SHP77 (cell line): ENCODE measurements at regions not wholly inside any gene's neighbourhood (a gene's known extent, or its start where the extent isn't known, plus 50 kb on each side); places are given as distances from the start of the nearest gene placed in this dataset.

Source experiments
- DNase-seq, 2 experiments: peaks; one replicate each; lab custom pipeline; 2025; lab: John Stamatoyannopoulos, UW

DNA sequence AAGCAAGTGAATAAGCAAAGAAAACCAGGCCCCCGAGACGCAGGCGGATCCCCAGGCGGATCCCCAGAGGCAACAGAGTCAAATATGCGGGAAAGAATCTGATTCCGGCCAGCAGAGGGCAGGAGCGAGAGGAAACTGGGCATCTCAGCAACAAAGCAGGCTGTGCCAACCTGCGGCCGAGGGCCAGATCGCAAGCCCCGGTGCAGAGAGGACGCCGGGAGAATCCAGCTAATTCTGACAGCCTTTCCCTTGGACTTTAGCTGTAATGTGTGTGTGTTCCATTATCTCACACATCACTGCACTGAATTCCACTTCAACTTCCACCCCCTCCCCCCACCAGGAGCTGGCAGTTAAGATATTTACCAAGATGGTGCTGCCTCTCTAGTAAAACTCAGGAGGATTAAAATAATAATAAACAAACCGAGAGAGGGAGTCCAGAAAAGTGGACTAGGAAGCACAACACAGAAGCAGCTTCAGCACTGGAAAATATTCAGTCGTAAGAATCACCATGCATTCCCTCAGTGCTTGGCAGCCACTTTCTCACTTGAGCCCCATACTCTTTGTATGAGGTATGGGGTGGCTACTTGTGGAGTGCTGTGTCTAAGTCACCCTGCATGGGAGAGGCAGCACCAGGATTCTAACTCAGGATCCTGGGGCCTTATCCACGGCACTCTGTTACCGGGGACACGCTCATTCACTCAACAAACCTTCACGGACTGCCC, 66.2 kb upstream of the SNX9 start:
- peak; percentile 68 to 85 for DNase-seq

DNA sequence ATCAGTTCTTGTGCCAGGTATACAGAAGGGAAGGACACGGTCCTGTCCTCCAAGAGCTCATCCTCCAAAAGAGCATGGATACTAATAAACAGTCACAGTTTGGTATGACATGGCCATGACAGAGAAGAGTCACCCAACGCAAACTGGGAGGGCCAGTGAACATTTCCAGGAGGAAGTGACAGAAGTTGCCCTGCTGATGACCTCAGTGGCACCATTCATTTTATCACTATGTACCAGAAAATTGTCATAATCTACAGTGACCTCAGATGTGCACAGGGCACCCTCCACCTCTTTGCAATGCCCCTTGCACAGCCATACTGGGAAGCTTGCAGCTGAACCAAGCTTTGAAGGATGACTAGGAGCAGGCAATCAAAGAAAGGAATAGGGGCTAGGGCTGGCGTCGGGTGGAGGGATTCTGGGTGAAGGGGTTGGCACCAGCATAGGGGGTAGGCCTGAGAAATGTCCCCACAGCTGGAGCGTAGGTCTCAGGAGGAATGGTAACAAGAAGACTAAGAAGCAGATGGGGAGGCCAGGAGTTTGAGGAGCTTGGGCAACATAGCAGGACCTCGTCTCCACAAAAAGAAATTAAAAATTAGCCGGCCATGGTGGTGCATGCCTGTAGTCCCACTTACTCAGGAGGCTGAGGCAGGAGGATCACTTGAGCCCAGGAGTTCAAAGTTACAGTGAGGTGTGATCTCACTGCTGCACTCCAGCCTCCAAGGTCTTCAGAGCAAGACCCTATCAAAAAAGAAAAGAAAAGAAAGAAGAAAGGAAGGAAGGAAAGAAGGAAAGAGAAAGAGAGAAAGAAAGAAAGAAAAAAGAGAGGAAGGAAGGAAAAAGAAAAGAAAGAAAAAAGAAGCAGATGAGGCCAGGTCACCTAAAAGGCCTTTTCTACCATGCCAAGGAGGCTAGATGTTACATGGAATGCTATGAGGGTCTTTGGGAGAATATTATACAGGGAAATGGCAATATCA, 65.3 kb upstream of the SNX9 start:
- DNase-seq: no peak

GRCh38 chr6:157758516-157759023, 64.5 kb upstream of the SNX9 start:
- no peak for DNase-seq

DNA sequence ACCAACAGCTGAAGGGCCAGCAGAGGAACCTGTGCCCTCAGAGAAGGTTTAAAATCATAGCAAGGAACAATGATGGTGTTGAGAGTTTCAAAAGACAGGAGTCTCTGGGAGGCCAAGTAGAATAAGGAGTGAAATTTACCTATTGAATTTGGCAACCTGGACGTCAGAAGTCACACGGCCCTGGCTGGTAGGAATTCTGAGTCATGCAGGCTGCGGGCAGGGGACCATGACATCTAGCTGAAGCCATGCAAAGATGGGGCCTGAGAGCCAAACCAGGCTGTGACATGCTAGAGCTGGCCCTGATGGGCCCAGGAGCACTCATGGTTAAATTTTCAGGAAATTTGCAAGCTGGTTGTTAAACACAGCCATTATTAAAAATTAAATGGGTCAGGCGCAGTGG, 64.0 kb upstream of the SNX9 start:
- no peak for DNase-seq

- no peak for DNase-seq
These were observed 62.9 kb upstream of the SNX9 start for GRCh38 chr6:157760137-157760536.

DNA sequence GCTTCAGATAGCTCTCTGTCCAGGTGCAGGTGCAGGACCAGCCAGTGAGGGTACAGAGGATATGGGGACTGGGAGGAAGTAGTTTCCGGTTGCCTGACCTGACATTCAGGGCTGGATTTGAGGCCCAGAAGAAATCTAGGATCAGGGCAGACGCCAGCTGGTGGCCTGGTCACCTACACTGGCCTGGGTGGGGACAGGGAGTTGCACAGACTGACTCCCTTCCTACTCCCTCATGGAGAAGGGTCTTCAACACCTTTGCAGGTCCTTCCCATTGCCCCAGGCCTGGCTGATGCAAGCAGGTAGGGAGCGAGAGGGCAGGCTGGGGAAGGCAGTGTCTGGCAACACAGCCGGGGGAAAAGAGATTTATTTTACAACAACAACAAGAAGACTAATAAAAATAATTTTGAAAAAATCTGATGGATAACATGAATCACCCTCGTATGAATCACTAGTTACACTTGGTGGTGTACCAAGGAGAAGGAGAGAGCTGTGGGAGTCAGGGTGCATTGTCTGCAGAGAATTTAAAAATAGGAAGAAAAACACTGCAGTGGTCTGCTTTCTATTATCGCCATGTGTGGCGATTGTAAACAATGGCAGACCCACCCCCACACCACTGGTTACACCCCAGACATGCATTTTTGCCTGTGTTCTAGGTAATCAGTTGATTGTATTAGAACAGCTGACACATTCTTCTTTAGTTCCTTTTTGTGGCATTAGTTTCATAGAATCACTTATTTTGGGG, 62.3 kb upstream of the SNX9 start:
- DNase-seq: no peak

DNA sequence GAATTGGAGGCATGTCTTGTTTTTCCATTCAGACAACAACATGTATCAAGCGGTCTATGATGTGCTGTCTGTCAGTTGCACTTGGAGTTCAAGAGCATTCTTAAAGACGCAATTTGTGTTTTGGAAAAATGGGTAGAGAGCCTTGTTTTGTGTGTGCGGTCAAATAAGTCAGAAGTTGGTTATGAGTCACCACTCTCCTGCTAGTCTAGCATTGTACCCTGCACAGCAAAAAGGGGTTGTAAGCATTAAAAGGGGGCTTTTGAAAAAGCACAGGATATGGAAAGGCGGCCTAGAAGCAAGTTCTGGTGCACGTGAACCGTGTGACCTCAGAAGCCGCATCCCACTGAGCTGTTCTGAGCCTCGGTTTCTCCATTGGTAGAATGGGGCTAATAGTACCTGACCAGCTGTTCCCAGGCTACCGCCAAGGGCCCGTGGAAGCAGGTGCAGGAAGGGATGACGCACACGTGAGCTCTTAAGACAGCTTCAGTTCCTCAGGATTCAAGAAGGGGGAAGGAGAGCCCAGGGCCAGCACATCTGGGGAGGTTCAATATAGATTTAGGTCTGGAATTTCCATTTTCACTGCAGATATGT, 61.6 kb upstream of the SNX9 start:
- DNase-seq: no peak

DNA sequence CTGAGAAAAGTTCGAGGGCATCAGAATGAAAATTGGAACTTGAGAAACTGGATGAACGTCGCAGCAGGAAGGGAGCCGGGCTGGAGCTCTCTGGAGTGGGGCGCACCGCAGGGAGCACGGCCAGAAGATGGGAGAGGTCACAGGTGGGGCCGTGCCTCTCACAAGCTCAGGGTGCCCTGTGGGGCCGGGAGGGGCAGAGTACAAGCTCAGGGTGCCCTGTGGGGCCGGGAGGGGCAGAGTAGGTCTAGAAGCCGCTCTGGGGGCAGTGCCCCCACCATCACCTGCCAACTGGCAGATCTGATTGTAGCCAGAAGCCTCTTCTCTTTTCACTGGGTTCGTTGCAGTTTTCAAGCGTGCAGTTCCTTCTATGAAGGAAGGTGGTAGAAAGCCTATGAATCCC, 61.1 kb upstream of the SNX9 start:
- DNase-seq: no peak

GRCh38 chr6:157762636-157763035, 60.4 kb upstream of the SNX9 start:
- no peak for DNase-seq

- DNase-seq: peak; percentile 59 to 82
These were observed 59.7 kb upstream of the SNX9 start for GRCh38 chr6:157763129-157763903.

- DNase-seq: no peak
These were observed 59.2 kb upstream of the SNX9 start for GRCh38 chr6:157763904-157764177.

- no peak for DNase-seq
These were observed 58.6 kb upstream of the SNX9 start for GRCh38 chr6:157764178-157765068.

- no peak for DNase-seq
These were observed 55.9 kb upstream of the SNX9 start for GRCh38 chr6:157766901-157767774.

DNA sequence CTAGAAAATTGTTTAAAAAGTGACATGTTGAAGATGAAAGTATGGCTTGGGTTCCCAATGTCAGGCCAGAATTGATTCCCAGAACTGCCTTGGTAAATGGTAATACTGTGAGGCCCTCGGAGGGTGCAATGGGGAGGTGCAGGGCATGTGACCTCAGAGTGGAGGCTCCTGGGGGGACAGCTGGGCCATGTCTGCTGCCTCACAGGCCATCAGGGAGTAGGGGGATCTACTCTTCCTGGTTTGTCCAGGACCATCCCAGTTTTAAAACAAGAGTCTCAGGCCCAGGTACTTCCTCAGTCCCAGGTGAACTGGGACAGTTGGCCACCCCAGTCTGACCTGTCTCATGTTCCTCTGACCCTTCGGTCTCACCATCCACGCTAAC, 55.3 kb upstream of the SNX9 start:
- no peak for DNase-seq

DNA sequence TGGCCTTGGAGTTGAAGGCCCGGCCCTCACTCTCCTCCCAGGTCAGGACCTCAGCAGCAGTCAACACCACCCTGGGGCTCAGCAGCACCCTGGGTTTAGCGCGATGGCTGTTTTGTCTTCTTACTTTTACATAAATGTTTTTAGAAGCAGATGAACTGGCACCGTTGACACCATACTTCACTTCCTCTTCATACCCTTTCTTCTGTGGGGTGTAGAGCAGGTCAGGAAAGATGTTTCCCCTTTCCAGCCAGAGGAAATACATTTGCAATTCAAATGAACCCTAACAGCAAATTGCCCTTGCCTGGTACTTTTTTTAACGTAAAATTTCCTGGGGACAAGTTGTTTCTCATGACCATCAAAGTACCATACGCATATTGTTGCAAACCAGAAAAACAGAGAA, 54.7 kb upstream of the SNX9 start:
- DNase-seq: no peak

- DNase-seq: no peak
These were observed 54.0 kb upstream of the SNX9 start for GRCh38 chr6:157768863-157769551.

DNA sequence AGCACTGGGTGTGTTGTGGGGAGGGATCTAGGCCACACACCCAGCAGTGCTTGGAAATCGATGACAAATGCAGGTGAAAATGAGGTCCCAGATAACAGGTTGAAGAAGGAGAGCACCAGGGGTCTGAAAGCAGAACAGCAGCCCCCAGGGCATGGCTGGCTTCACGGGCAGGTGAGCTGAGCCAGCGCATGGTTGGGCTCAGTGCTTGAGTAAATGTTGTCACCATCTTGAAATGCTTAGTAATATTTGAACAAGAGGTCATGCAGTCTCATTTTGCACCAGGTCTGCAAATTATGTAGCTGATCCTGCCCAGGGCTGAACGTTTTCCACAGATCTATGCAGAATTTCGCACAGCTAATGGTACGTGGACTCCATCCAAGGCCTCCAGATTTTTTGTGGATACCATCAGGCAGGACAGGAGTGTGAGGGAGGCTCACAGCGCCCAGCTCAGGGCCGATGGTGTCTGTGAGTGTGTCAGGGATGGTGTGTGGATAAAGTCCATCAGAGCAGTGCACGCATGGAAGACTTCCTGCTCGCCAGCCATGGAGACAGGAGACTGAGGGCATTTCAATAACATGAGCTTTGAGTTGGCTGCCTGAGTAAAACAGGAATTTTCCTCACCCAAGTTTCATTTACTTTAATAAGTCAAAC, 53.1 kb upstream of the SNX9 start:
- DNase-seq: no peak

- DNase-seq: no peak
These were observed 52.1 kb upstream of the SNX9 start for GRCh38 chr6:157770946-157771345.
